SK-N-MC (cell line): ENCODE measurements at regions not wholly inside any gene's neighbourhood (a gene's known extent, or its start where the extent isn't known, plus 50 kb on each side); places are given as distances from the start of the nearest gene placed in this dataset.
"Not testable (repeated sequence)": the region's sequence is repeated elsewhere in the genome, so short reads cannot be mapped to it uniquely, and the experiment has no call there.

Source experiments
- DNase-seq: peaks from one replicate; pipeline ENCODE4 v3.0.0-alpha.2; 2011; ENCODE audit warnings: low read depth, low spot score
- H3K27ac ChIP-seq: fragments of 200-600 bp; sonication (generic); 2 replicates; pipeline ENCODE4 v1.5.1; 2016; ENCODE audit warnings: mixed run types
- H3K36me3 ChIP-seq: fragments of 200-600 bp; sonication (generic); 2 replicates; pipeline ENCODE4 v1.6.1; 2017; ENCODE audit warnings: antibody characterized with exemption, low read length, mixed read lengths; ENCODE audit not compliant: insufficient read depth
- H3K4me3 ChIP-seq: fragments of 200-600 bp; sonication (generic); 2 replicates; pipeline ENCODE4 v1.5.1; 2016
- H3K9ac ChIP-seq: fragments of 200-600 bp; sonication (generic); 2 replicates; pipeline ENCODE4 v1.8.0; 2017; ENCODE audit warnings: mixed run types, mixed read lengths; ENCODE audit not compliant: insufficient read length
- H3K9me3 ChIP-seq: fragments of 200-600 bp; sonication (generic); 2 replicates; pipeline ENCODE4 v1.6.1; 2017; ENCODE audit warnings: low read depth, mild to moderate bottlenecking, antibody characterized with exemption, low read length, moderate library complexity, mixed read lengths
- EZH2 ChIP-seq: fragments of 200-600 bp; sonication (generic); IDR thresholded peaks from one replicate; pipeline ENCODE4 v1.6.1; 2017; ENCODE audit warnings: antibody characterized with exemption
- FOXP2 ChIP-seq: optimal IDR thresholded peaks from 2 replicates; pipeline ENCODE3; 2011; ENCODE audit warnings: mild to moderate bottlenecking, moderate library complexity; ENCODE audit not compliant: insufficient read depth; ENCODE audit errors: extremely low read length, control extremely low read depth
- POLR2AphosphoS5 ChIP-seq: IDR thresholded peaks from 2 replicates; pipeline ENCODE4 v1.6.1; 2012; ENCODE audit warnings: mild to moderate bottlenecking, low read depth, low read length, borderline replicate concordance

DNA sequence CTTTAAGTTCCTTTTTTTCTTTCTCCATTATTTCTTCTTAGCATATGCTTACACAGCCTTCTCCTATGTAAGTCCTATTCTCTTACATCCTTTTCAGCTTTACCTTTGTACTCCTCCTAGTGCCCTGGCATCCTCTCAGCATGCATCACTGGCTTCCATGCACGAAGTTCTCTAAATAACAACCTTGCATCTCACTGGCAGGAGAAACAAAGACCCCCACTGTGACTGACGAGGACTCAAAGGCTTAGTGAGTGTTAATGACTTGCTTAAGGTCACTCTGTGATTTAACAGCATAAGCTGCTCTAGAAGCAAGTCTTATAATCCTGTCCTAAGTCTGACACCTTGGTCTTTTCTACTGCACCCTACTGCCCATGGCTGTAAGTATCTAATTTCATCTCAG lies 1236.0 kb upstream of the CELF4 start:
- DNase-seq = no peak
- H3K4me3 ChIP-seq = no peak overlapping the region
- H3K27ac ChIP-seq = no peak overlapping the region
- no peak for TF ChIP-seq POLR2AphosphoS5
- no peak for TF ChIP-seq FOXP2
- TF ChIP-seq EZH2 = no peak
- no peaks in the 10 kb centered on the region for H3K36me3 ChIP-seq
- H3K9me3 ChIP-seq = no peaks in the 10 kb centered on the region
- no peak overlapping the region for H3K9ac ChIP-seq

DNA sequence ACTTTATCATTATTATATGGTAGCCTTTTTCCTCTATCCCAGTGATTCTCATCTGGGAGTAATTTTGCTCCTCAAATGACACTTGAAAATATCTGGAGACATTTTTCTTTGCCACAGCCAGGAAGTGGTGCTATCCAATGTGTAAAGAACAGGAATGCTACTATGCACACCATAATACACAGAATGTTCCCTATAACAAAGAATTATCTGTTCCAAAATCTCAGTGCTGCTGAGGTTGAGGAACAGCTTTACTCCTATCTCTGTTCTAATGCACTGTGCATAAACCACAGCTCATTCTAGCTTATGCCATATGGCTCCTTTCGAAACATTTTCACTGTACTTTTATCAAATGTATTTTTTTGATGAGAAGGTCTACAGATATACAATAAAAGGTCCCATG lies 1231.2 kb upstream of the CELF4 start:
- no peak overlapping the region for H3K27ac ChIP-seq
- no peaks in the 10 kb centered on the region for H3K36me3 ChIP-seq
- no peak overlapping the region for H3K9ac ChIP-seq
- H3K9me3 ChIP-seq = no peaks in the 10 kb centered on the region
- no peak for DNase-seq
- no peak overlapping the region for H3K4me3 ChIP-seq
- no peak for TF ChIP-seq FOXP2
- TF ChIP-seq POLR2AphosphoS5 = no peak
- TF ChIP-seq EZH2 = no peak

GRCh38 chr18:38792731-38793130 lies 1227.1 kb upstream of the CELF4 start:
- TF ChIP-seq EZH2 (no peak), FOXP2 (no peak), POLR2AphosphoS5 (no peak)
- H3K9me3 ChIP-seq = no peaks in the 10 kb centered on the region
- no peak overlapping the region for H3K27ac ChIP-seq
- H3K36me3 ChIP-seq = no peaks in the 10 kb centered on the region
- no peak for DNase-seq
- H3K9ac ChIP-seq = no peak overlapping the region
- no peak overlapping the region for H3K4me3 ChIP-seq

GRCh38 chr18:38790786-38791185 lies 1225.2 kb upstream of the CELF4 start:
- TF ChIP-seq POLR2AphosphoS5 = no peak
- TF ChIP-seq EZH2 = no peak
- no peak for TF ChIP-seq FOXP2
- no peaks in the 10 kb centered on the region for H3K9me3 ChIP-seq
- no peak overlapping the region for H3K27ac ChIP-seq
- no peak overlapping the region for H3K4me3 ChIP-seq
- no peak overlapping the region for H3K9ac ChIP-seq
- DNase-seq = no peak
- no peaks in the 10 kb centered on the region for H3K36me3 ChIP-seq

- H3K4me3 ChIP-seq = no peak overlapping the region
- H3K36me3 ChIP-seq = no peaks in the 10 kb centered on the region
- no peak overlapping the region for H3K9ac ChIP-seq
- no peak for DNase-seq
- no peak for TF ChIP-seq EZH2
- no peak for TF ChIP-seq POLR2AphosphoS5
- no peaks in the 10 kb centered on the region for H3K9me3 ChIP-seq
- H3K27ac ChIP-seq = no peak overlapping the region
Observed at GRCh38 chr18:38790303-38790702, 1224.7 kb upstream of the CELF4 start.

- no peak for TF ChIP-seq POLR2AphosphoS5
- no peak for TF ChIP-seq EZH2
- TF ChIP-seq FOXP2 = no peak
- DNase-seq = no peak
- no peak overlapping the region for H3K9ac ChIP-seq
- no peak overlapping the region for H3K4me3 ChIP-seq
- no peaks in the 10 kb centered on the region for H3K36me3 ChIP-seq
- no peak overlapping the region for H3K27ac ChIP-seq
- H3K9me3 ChIP-seq = no peaks in the 10 kb centered on the region
Observed at GRCh38 chr18:38789141-38789540, 1223.5 kb upstream of the CELF4 start.

GRCh38 chr18:38786906-38787305 lies 1221.3 kb upstream of the CELF4 start:
- H3K27ac ChIP-seq = no peak overlapping the region
- H3K9ac ChIP-seq = no peak overlapping the region

GRCh38 chr18:38771620-38772019 lies 1206.0 kb upstream of the CELF4 start:
- H3K27ac ChIP-seq, H3K4me3 ChIP-seq, H3K36me3 ChIP-seq, H3K9me3 ChIP-seq, H3K9ac ChIP-seq, DNase-seq: not testable (repeated sequence)

More at GRCh38 chr18:38786906-38787305, 1221.3 kb upstream of the CELF4 start:
- no peak for DNase-seq
- H3K9me3 ChIP-seq = no peaks in the 10 kb centered on the region
- no peaks in the 10 kb centered on the region for H3K36me3 ChIP-seq
- H3K4me3 ChIP-seq = no peak overlapping the region
- no peak for TF ChIP-seq POLR2AphosphoS5
- no peak for TF ChIP-seq FOXP2

GRCh38 chr18:38768504-38768903 lies 1202.9 kb upstream of the CELF4 start:
- no peak for DNase-seq
- H3K27ac ChIP-seq = no peak overlapping the region
- no peak overlapping the region for H3K9ac ChIP-seq
- TF ChIP-seq EZH2 (no peak), POLR2AphosphoS5 (no peak), FOXP2 (no peak)
- no peaks in the 10 kb centered on the region for H3K36me3 ChIP-seq
- no peak overlapping the region for H3K4me3 ChIP-seq
- H3K9me3 ChIP-seq = no peaks in the 10 kb centered on the region
